Activated T-cell treated with anti-CD3 and anti-CD28 coated beads for 24 hours (primary cell): ENCODE measurements at regions not wholly inside any gene's neighbourhood (a gene's known extent, or its start where the extent isn't known, plus 50 kb on each side); places are given as distances from the start of the nearest gene placed in this dataset.
"Not testable (repeated sequence)": the region's sequence is repeated elsewhere in the genome, so short reads cannot be mapped to it uniquely, and the experiment has no call there.

Experiments used
- DNase-seq: peaks from one replicate; pipeline ENCODE4 v3.0.0-alpha.2; 2020; ENCODE audit warnings: low read depth

DNA sequence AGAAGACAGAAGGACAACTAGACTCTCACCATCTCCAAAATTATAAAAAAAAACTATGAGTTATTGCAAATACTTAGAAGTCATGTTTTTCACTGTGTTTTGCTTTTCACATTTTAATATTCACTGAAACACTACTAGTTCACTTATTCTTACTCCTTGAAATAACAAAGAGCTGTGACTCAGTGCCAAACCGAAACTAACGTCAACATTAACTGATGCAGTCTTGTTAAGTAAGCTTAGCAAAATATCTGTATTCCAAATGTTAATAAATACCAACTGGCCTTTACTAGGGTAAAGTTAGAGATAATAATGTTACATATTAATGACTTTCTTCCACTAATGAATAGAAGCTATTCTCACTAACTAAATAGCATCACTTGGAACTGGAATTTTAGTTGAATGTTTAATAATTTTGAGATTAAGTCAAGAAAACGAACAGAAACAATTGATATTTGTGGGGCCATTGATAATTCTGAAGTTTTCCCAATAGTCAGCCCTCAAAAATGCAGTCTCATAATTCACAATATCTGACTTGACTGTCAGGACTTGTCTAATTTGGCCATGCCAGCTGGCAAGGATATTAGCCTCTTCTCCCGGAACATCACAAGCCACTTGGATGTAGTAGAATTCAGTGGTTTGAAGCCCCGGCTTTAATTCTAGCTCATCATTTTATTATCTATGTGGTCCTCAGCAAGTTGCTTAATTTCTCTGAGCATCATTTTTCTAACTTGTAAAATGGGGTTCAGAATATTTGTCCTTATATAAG is 230.1 kb upstream of the DDI1 start:
- DNase-seq = no peak

- DNase-seq = no peak
Measured at GRCh38 chr11:103807806-103808205, 228.6 kb upstream of the DDI1 start.

GRCh38 chr11:103808252-103808651 is 228.2 kb upstream of the DDI1 start:
- DNase-seq = no peak

- DNase-seq = no peak
Measured at GRCh38 chr11:103811870-103812455, 224.5 kb upstream of the DDI1 start.

- no peak for DNase-seq
Measured at GRCh38 chr11:103812680-103813079, 223.8 kb upstream of the DDI1 start.

- not testable (repeated sequence) for DNase-seq
Measured at GRCh38 chr11:103820345-103820744, 216.1 kb upstream of the DDI1 start.

DNA sequence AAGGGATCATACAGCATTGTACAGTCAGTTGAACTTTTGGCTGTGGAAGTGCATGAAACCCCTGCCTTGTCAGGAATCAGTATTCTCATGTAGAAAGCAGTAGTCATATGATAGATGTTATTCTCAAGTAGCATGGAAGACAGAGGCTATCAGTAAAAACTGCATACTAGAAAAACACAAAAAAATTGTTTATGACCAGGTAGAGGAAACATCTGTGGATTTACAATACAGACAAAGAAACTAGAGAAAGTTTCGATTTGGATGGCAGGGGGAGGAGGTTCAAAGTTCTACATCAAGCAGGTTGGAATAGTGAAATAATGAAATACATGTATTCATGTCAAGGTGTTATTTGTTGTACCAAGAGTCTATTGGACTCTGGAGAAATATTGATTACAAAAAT is 212.3 kb upstream of the DDI1 start:
- DNase-seq = no peak

- DNase-seq = no peak
Measured at GRCh38 chr11:103825469-103825868, 211.0 kb upstream of the DDI1 start.

GRCh38 chr11:103826856-103827255 is 209.6 kb upstream of the DDI1 start:
- no peak for DNase-seq

- DNase-seq = no peak
Measured at GRCh38 chr11:103829596-103829995, 206.8 kb upstream of the DDI1 start.

- DNase-seq = no peak
Measured at GRCh38 chr11:103830205-103830604, 206.2 kb upstream of the DDI1 start.

DNA sequence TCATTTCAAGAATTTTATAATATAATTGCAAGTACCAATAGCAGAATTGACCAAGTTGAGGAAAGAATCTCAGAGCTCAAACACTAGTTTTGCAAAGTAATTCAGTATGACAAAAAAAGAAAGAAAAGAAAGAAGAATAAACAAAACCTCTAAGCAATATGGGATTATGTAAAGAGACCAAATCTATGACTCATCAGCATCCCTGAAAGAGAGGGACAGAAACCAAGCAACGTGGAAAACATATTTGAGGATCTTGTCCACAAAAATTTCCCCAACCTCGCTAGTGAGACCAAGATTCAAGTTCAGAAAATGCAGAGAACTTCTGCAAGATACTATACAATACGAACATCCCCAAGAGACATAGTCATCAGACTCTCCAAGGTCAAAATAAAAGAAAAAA is 203.7 kb upstream of the DDI1 start:
- no peak for DNase-seq

DNA sequence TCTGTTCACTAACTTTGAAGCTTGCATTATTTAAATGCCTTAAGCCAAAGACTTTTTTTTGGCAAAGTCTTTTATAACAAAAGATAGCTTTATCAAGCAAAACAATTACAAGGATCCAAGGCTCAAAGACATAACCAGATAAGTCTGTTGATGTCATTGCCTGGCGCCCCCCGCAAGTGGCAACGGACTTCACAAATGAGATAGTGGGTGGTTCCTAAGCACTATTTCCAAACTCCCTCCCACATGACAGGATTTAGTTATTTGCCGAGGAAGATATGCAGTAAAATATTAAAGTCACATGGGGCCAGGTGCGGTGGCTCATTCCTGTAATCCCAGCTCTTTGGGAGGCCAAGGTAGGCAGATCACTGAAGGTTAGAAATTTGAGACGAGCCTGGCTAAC is 194.2 kb upstream of the DDI1 start:
- no peak for DNase-seq

DNA sequence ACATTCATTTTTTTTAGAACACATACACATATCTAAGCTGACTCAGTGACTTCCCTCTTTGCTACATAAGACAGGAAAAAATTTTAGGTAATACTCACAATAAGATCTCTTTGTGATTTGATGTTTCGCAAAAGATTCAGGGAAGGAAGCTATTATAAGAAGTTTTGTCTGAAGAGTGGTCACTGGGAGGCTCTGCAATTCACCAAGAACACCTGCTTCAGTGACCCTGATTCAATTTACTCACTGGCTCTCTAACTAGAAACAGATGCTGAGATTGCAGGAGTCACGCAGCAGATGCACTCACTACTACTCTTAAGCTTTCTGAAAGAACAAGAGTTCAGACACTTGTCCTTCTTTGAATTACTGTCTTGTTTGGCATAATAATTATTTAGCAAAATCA is 193.6 kb upstream of the DDI1 start:
- no peak for DNase-seq

DNA sequence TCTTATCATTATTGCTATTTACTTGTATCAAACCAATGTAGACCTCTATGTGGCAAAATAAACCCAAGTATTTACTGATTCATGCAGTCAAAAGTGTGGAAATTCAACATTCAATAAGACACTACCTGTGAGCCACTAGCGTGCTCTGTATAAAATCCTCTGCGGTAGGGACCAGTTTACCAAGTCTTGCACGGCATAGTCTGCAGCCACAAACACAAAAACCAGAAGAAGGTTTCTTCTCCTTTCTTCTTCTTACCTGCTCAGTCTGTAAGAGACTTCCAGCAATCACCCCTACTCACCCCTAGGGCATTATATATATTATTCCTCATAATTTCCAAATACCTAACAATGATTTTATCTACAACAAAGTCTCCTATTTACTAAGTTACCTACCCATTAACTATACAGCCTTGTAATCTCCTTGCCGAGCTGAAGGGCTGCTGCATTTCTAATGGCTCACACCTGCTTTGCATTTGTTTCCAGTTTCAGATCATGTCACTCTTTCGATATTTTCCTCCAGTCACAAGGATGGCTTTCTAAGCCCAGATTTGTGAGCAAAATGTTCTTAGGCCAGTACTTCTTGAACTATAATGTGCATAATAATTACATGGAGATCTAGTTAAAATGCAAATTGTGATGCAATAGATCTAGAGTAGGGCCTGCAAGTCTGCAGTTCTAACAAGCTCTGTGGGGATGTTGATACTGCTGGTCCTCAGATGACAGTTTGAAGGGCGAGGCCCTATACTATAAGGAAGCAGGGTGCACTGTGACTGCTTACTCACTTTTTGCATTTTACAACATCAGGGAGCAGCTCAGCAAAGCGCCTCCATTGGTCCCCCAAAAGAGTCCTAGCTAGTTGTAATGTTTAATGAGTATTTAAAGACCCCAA is 191.9 kb upstream of the DDI1 start:
- DNase-seq = no peak

- no peak for DNase-seq
Measured at GRCh38 chr11:103845331-103845730, 191.1 kb upstream of the DDI1 start.

- no peak for DNase-seq
Measured at GRCh38 chr11:103848686-103849085, 187.8 kb upstream of the DDI1 start.

GRCh38 chr11:103849366-103849765 is 187.1 kb upstream of the DDI1 start:
- DNase-seq = no peak

- no peak for DNase-seq
Measured at GRCh38 chr11:103850419-103851165, 185.8 kb upstream of the DDI1 start.

DNA sequence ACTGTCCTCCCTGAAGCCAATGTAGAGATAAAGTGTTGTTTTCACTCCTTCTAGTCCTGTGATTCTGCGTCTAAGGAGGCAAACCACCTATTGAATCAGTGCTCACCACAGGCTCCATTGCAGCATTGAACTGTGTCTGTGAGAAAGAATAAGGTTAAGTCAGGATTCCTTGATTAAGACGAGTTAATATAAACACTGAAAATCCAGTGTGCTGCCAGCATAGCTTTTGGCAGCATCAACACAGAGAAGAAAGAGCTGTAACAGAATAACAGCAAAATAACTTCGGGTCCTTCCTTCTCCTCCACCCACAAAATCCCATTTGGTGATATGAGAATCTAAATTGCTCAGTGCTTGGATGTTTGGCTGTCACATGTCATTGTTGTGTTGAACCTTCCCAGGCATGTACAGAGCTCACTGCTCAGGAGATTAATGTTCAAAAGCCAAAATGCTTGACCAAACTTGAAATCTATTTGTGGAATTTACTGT is 185.2 kb upstream of the DDI1 start:
- no peak for DNase-seq
